ENCODE measurements at regions not wholly inside any gene's neighbourhood (a gene's known extent, or its start where the extent isn't known, plus 50 kb on each side); places are given as distances from the start of the nearest gene placed in this dataset.
"Not testable (repeated sequence)": the region's sequence is repeated elsewhere in the genome, so short reads cannot be mapped to it uniquely, and the experiment has no call there.

DNA sequence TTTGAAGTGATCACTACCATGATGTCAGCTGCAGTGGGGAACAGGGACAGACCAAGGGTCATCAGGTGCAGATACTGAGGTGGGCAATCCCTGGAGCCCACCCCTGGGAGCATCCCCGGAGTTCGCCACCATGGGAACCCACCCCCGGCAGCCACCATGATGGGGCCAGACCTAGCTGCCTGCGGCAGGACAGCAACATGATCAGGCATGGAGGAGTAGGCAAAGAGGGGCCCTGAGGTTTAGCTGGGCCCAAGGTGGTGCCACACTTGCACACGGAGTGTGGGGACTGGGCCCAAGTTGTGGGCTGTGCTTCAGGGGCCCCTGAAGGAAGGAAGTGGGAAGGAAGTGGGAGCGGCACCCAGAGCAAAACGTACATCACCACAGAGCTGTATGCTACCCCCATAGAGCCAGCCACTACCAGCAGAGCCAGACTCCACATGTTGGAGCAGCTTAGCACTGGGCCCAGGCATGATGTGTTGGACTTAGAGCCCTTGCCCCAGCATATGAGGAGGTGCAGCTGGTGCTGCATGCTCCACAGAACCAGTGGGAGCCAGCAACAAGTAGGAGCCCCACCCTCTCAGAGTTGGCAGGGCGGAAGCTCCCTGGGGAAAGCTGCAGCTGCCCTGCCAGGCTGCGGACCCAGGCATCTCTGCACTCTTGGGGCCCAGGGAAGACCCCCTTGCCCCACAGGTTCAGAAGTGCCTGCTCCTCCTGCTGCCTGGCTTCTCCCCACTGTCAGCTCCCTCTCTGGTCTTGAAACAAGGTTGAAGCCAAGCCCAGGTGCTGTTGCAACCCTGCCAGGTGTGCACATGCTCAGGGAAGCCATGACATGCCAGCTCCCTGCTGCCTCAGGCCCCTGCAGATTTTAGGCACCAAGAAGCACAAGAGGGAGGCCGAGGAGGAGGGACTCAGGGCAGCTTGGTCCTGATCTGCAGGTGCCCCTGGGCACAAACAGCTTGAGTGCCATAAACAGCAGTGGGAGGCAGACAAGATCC is 515.3 kb downstream of the ZBBX start:
- H3K27ac Mint-ChIP-seq: no peak overlapping the region
- DNase-seq (no peak), ATAC-seq (no peak)
- no peaks in the 10 kb centered on the region for H3K36me3 Mint-ChIP-seq (ENCODE audit: low read depth)
- no peak overlapping the region for H3K4me3 Mint-ChIP-seq
- no peaks in the 10 kb centered on the region for H3K4me1 Mint-ChIP-seq
- H3K27me3 Mint-ChIP-seq: no peaks in the 10 kb centered on the region
- peaks cover 15% of the 10 kb centered on the region for H3K9me3 Mint-ChIP-seq

DNA sequence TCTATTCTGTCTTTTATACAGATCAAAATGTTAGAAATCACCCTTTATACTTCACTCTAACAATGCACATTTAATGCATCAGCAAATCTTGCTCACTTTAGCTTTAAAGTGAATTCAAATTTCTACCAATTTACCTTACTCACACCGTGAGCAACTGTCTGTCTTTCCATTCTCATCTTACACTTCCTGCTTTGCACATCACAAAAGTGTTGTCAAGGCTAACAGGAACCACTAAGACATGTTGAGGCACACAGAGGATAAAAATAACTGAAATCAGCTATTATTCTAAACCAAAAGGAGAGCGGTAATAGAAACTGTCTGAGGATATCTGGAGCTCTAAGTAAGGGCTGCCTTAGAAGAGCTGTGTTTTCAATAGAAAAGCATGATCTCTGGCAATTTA is 519.9 kb downstream of the ZBBX start:
- no peak overlapping the region for H3K4me3 Mint-ChIP-seq
- ATAC-seq (no peak), DNase-seq (no peak)
- H3K9me3 Mint-ChIP-seq: peaks cover 6% of the 10 kb centered on the region
- H3K4me1 Mint-ChIP-seq: no peaks in the 10 kb centered on the region
- H3K27me3 Mint-ChIP-seq: no peaks in the 10 kb centered on the region
- H3K36me3 Mint-ChIP-seq (ENCODE audit: low read depth): no peaks in the 10 kb centered on the region
- no peak overlapping the region for H3K27ac Mint-ChIP-seq

DNA sequence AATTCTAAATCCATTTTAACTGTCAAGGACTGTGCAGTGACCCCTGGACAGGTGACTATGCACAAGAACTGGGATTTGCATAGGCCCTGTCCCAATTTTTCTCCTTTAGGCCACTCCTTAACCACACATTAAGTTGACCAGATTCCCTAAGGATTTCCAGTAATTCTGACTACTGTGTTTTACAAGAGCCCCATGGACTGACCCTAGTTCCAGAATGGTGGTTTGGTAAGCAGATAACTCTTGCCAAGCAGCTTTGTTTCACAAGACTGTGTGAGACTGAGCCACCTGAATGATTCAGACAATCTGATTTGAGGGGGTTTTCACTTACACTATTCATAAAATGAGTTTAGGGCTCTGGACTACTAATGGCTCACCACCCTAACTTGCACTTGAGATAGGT is 535.8 kb downstream of the ZBBX start:
- no peak overlapping the region for H3K4me3 Mint-ChIP-seq
- H3K27ac Mint-ChIP-seq: no peak overlapping the region
- H3K4me1 Mint-ChIP-seq: no peaks in the 10 kb centered on the region

DNA sequence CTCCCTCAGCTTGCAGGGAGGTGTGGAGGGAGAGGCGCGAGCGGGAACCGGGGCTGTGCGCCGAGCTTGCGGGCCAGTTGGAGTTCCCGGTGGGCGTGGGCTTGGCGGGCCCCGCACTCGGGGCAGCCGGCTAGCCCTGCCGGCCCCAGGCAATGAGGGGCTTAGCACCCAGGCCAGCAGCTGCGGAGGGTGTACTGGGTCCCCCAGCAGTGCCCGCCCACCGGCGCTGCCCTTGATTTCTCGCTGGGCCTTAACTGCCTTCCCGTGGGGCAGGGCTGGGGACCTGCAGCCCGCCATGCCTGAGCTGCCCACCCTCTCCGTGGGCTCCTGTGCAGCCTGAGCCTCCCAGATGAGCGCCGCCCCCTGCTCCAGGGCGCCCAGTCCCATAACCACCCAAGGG is 537.3 kb downstream of the ZBBX start:
- not testable (repeated sequence) for DNase-seq; H3K27ac Mint-ChIP-seq; H3K9me3 Mint-ChIP-seq; H3K4me3 Mint-ChIP-seq; ATAC-seq; H3K36me3 Mint-ChIP-seq (ENCODE audit: low read depth); H3K4me1 Mint-ChIP-seq; H3K27me3 Mint-ChIP-seq

More for the DNA sequence above, 535.8 kb downstream of the ZBBX start:
- ATAC-seq (no peak), DNase-seq (no peak)
- Mint-ChIP-seq H3K27me3 (no peaks in the 10 kb centered on the region), H3K36me3 (ENCODE audit: low read depth) (no peaks in the 10 kb centered on the region), H3K9me3 (no peaks in the 10 kb centered on the region)

DNA sequence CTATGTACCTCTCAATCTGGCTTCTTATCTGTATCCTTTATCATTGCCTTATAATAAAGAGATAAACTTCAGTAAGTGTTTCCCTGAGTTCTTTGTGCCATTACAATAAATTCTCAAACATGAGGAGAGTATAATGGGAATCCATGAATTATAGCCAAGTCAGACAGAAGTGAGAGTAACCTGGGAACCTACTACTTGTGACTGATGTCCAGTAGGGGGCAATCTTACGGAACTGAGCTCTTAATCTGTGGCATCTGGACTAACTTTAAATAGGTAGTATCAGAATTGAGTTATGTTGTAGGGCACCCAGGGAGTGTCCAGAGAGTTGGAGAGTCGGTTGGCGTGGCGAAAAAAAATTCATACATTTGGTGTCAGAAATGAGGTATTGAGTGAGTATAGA is 542.6 kb downstream of the ZBBX start:
- H3K4me3 Mint-ChIP-seq: no peak overlapping the region
- H3K27me3 Mint-ChIP-seq: no peaks in the 10 kb centered on the region
- ATAC-seq (no peak), DNase-seq (no peak)
- no peak overlapping the region for H3K27ac Mint-ChIP-seq
- no peaks in the 10 kb centered on the region for H3K36me3 Mint-ChIP-seq (ENCODE audit: low read depth)
- no peaks in the 10 kb centered on the region for H3K4me1 Mint-ChIP-seq
- H3K9me3 Mint-ChIP-seq: peaks cover 8% of the 10 kb centered on the region

DNA sequence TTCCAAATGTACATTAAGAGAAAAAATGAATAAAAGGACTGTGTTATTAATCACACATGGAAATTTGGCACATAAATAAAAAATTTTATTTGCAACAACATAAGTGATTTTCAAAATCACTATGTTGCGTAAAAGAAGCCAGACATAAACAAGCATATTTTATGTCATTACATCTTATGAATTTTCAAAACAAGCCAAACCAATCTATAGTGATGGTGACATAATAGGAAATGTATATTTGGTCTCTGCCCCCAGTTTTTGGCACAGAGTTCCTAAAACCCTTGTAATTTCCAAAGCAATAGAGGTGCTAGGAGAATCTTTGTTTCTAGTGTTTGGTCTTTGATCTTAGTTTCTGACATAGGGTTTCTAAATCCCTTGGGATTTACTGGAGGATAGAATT is 543.3 kb downstream of the ZBBX start:
- H3K27me3 Mint-ChIP-seq: no peaks in the 10 kb centered on the region
- no peak overlapping the region for H3K4me3 Mint-ChIP-seq
- no peak for ATAC-seq
- H3K9me3 Mint-ChIP-seq: peaks cover 8% of the 10 kb centered on the region
- H3K4me1 Mint-ChIP-seq: no peaks in the 10 kb centered on the region
- no peaks in the 10 kb centered on the region for H3K36me3 Mint-ChIP-seq (ENCODE audit: low read depth)
- H3K27ac Mint-ChIP-seq: no peak overlapping the region
- no peak for DNase-seq

DNA sequence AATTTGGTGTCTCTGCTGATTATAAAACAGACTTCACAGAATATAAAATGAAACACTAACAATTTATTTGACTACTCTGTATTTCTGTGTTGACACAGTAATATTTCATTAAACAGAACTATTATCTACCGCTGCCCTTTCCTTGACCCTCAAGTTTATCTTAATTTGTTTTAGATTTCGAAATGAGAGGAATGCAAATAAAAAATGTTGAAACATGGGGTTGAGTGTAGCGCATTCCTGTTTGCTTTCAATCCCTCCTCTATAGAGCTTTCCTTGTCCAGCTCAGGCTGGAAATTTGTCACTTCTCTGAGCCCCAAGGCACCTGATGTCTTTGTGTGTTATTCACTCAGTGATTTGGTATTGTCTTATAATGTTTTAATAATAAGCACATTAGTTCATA is 550.2 kb downstream of the ZBBX start:
- Mint-ChIP-seq H3K27me3 (no peaks in the 10 kb centered on the region), H3K4me1 (no peaks in the 10 kb centered on the region), H3K9me3 (peaks cover 8% of the 10 kb centered on the region), H3K27ac (no peak overlapping the region), H3K4me3 (no peak overlapping the region), H3K36me3 (ENCODE audit: low read depth) (no peaks in the 10 kb centered on the region)
- ATAC-seq: no peak
- DNase-seq: no peak

DNA sequence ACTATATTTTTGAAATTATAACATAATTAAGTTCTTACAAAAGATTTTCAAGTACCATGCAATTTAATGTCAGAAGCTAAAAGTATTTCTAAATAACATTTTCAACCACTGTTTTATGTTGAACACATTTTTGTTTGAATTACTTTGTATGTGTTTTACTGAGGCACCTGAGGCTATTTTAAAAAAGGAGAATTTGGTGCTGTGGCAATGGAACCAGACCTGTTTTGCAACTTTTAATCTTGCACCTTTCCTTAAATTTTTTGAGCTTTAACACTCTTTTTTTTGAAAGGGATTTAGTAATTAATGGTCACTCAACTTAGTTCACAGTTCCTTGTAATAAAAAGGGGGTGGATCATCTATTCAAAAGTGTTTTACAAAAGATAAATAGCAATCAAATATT is 561.6 kb downstream of the ZBBX start:
- Mint-ChIP-seq H3K27me3 (no peaks in the 10 kb centered on the region), H3K27ac (no peak overlapping the region), H3K36me3 (ENCODE audit: low read depth) (no peaks in the 10 kb centered on the region), H3K4me1 (no peaks in the 10 kb centered on the region), H3K9me3 (peaks cover 5% of the 10 kb centered on the region), H3K4me3 (no peak overlapping the region)
- DNase-seq (no peak), ATAC-seq (no peak)

DNA sequence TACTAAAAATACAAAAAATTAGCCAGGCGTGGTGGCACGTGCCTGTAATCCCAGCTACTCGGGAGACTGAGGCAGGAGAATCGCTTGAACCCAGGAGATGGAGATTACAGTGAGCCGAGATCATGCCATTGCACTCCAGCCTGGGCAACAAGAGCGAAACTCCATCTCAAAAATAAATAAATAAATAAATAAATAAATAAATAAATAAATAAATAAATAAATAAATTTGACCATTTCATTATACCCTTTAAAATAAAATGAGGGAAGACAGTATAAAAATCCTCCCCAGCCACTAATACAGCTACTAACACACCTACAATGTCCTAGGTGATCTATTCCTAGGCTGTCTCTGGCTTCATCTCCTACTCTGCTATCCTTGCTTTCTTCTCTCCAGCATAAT is 562.8 kb downstream of the ZBBX start:
- H3K27ac Mint-ChIP-seq; H3K27me3 Mint-ChIP-seq; H3K4me3 Mint-ChIP-seq; DNase-seq; H3K36me3 Mint-ChIP-seq (ENCODE audit: low read depth); H3K4me1 Mint-ChIP-seq; H3K9me3 Mint-ChIP-seq; ATAC-seq: not testable (repeated sequence)

DNA sequence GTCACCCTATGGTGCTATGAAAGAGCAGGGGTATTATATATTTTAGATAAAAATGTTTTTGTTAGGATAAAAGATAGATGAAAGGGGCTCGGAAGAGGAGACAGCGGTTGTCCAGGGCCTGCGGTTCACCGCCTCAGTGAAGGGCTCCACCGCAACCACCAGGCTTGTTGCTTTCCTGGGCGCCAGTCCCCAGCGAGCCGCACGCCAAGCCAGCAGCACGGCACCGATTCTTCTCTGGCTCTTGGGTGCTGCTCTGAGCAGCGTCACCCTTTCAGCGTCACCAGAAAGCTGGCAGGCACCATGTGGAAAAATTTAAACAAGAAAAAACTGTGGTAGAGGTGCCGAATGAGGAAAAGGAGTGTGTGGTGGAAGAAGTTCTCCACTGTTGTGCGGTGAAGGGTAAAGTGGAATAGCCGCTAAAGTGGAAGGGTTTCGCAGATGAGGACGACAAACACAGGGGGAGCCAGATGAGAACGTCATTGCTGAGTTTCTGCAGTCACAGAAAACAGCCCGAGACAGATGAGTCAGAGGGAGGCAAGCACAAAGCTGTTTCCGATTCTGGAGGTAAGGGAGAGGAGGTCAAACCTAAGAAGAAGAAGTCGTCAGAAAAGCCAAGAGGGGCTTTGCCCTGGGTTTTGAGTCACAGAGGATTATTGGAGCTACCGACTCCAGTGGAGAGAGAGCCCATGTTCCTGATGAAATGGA is 569.2 kb downstream of the ZBBX start:
- no peak for ATAC-seq
- Mint-ChIP-seq H3K27ac (no peak overlapping the region), H3K4me3 (no peak overlapping the region), H3K27me3 (no peaks in the 10 kb centered on the region), H3K36me3 (ENCODE audit: low read depth) (no peaks in the 10 kb centered on the region), H3K4me1 (no peaks in the 10 kb centered on the region), H3K9me3 (peaks cover 16% of the 10 kb centered on the region)
- no peak for DNase-seq

DNA sequence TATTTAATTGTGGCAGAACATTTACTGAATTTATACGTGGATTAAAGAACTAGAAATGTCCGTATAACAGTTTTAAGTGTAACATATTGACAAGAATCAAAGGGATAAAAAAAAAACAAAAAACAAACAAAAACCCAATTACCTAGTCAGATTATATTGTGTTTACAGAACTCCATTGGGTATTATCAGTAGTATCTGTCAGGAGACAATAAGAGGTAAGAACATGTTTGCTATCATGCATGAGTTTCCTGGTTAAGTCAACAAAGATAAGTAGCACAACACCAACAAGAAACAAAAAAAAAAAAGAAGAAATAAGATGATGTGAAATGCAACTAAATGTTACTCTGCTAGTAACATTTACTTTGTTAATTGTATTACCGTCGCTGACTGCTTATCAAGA is 570.6 kb downstream of the ZBBX start:
- DNase-seq (no peak), ATAC-seq (no peak)
- H3K36me3 Mint-ChIP-seq (ENCODE audit: low read depth): no peaks in the 10 kb centered on the region
- H3K4me1 Mint-ChIP-seq: no peaks in the 10 kb centered on the region
- H3K9me3 Mint-ChIP-seq: peaks cover 16% of the 10 kb centered on the region
- no peak overlapping the region for H3K4me3 Mint-ChIP-seq
- H3K27me3 Mint-ChIP-seq: no peaks in the 10 kb centered on the region
- no peak overlapping the region for H3K27ac Mint-ChIP-seq

DNA sequence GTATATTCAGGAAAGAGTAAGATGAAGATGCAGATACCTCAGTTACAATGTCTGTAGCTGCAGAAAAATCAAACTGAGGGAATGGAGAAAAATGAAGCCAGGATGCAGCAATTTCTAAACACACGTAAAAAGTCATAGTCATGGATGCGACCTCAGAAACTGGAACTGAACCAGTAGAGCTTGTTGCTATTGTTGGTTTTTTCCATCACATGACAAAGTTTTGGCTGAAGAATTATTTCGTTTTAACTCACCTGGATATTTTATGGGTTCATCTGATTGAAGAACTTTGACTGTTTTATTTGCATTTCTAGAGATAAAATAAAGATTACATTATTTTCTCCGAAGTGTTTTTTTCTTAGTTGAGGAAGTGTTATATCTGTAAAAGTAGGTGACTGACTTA is 591.2 kb downstream of the ZBBX start:
- no peak for ATAC-seq
- Mint-ChIP-seq H3K9me3 (peaks cover 8% of the 10 kb centered on the region), H3K36me3 (ENCODE audit: low read depth) (no peaks in the 10 kb centered on the region), H3K4me3 (no peak overlapping the region), H3K27me3 (no peaks in the 10 kb centered on the region), H3K4me1 (no peaks in the 10 kb centered on the region), H3K27ac (no peak overlapping the region)
- DNase-seq: no peak

DNA sequence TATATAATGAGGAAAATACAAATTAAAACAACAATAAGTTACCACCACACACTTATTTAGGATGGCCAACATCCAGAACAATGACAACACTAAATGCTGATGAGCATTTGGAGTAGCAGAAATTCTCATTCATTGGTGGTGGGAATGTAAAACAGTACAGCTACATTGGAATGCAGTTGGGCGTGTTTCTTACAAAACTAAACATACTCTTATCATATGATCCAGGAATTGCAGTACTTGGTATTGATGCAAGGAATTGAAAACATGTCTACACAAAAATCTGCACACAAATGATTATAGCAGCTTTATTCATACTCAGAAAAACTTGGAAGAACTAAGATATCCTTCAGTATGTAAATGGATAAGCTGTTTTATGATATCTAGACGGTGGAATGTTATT is 594.2 kb downstream of the ZBBX start:
- Mint-ChIP-seq H3K27ac (no peak overlapping the region), H3K4me1 (no peaks in the 10 kb centered on the region), H3K36me3 (ENCODE audit: low read depth) (no peaks in the 10 kb centered on the region), H3K9me3 (peaks cover 8% of the 10 kb centered on the region), H3K27me3 (no peaks in the 10 kb centered on the region), H3K4me3 (no peak overlapping the region)
- no peak for ATAC-seq
- DNase-seq: no peak

DNA sequence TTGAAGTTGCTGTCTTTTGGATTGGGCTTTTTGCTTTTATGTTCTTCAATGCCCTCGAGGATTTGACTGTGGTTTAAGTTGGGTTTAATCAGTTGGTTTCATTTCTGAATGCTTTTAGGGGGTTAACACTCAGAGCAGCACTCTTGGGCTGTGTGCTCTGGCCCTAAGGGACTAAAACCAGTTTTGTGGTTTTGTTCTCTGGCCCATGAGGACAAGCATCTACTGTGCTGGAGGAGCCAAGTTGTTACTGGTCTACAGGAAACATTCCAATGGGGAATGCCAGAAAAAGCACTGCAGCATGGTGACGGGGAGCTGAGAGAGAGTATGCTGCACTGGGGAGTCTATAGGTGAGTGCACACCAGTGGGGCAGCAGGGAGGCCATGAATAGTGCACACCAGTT is 596.9 kb downstream of the ZBBX start:
- no peaks in the 10 kb centered on the region for H3K4me1 Mint-ChIP-seq
- H3K27me3 Mint-ChIP-seq: no peaks in the 10 kb centered on the region
- no peaks in the 10 kb centered on the region for H3K36me3 Mint-ChIP-seq (ENCODE audit: low read depth)
- peaks cover 1% of the 10 kb centered on the region for H3K9me3 Mint-ChIP-seq
- ATAC-seq (no peak), DNase-seq (no peak)
- H3K4me3 Mint-ChIP-seq: no peak overlapping the region
- H3K27ac Mint-ChIP-seq: no peak overlapping the region

DNA sequence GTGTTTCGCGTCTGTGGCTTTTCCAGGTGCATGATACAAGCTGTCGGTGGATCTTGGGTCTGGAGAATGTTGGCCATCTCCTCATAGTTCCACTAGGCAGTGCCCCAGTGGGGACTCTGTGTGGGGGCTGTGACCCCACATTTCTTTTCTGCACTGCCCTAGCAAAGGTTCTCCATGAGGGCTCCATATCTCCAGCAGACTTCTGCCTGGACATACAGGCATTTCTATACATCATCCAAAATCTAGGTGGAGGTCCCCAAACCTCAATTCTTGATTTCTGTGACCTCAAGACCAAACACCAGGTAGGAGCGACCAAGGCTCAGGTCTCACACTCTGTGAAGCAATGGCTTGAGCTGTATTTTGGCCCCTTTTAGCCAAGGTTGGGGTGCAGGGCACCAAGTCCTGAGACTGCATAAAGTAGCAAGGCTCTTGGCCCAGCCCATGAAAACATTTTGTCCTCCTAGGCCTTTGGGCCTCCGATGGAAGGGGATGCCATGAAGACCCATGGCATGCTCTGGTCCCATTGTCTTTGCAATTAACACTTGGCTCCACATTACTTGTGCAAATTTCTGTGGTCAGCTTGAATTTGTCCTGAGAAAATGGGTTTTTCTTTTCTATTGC is 615.3 kb downstream of the ZBBX start:
- Mint-ChIP-seq H3K27ac (no peak overlapping the region), H3K4me1 (no peaks in the 10 kb centered on the region), H3K9me3 (peaks cover 8% of the 10 kb centered on the region), H3K27me3 (no peaks in the 10 kb centered on the region), H3K4me3 (no peak overlapping the region), H3K36me3 (ENCODE audit: low read depth) (no peaks in the 10 kb centered on the region)
- ATAC-seq: no peak
- no peak for DNase-seq
